PC-3 (cell line): ENCODE measurements at regions not wholly inside any gene's neighbourhood (a gene's known extent, or its start where the extent isn't known, plus 50 kb on each side); places are given as distances from the start of the nearest gene placed in this dataset.

Experiments used
- CTCF ChIP-seq: fragments of 300-600 bp; sonication (generic); conservative IDR thresholded peaks from 2 replicates; pipeline ENCODE4 v1.5.1; 2017; ENCODE audit warnings: antibody characterized with exemption, low read depth, mild to moderate bottlenecking, low read length
- EZH2 ChIP-seq: fragments of 300-600 bp; sonication (generic); IDR thresholded peaks from one replicate; pipeline ENCODE4 v1.6.1; 2017; ENCODE audit warnings: antibody characterized with exemption, mild to moderate bottlenecking, low read length; ENCODE audit not compliant: unreplicated experiment

GRCh38 chr7:46586406-46586805, 665.3 kb upstream of the IGFBP3 start:
- TF ChIP-seq CTCF (no peak), EZH2 (no peak)
